Endodermal cell (in vitro differentiated cells): ENCODE measurements at regions not wholly inside any gene's neighbourhood (a gene's known extent, or its start where the extent isn't known, plus 50 kb on each side); places are given as distances from the start of the nearest gene placed in this dataset.
A peak's percentile ranks its signal among the peaks of the same experiment; 100 is the strongest.

Experiments used
- DNase-seq: peaks from one replicate; pipeline ENCODE4 v3.0.0-alpha.2; 2017
- H3K27ac ChIP-seq: 2 replicates; pipeline ENCODE4 v1.5.1; 2013; ENCODE audit warnings: mild to moderate bottlenecking, low read depth, low read length, moderate library complexity
- H3K27me3 ChIP-seq: 2 replicates; pipeline ENCODE4 v1.6.1; 2013; ENCODE audit warnings: mild to moderate bottlenecking, low read length, moderate library complexity; ENCODE audit not compliant: insufficient read depth, control insufficient read depth, poor library complexity, severe bottlenecking
- H3K36me3 ChIP-seq: 2 replicates; pipeline ENCODE4 v1.7.0; 2013; ENCODE audit warnings: mild to moderate bottlenecking, low read length, moderate library complexity; ENCODE audit not compliant: control insufficient read depth, insufficient read depth
- H3K4me1 ChIP-seq: one replicate; pipeline ENCODE4 v1.7.0; 2013; ENCODE audit warnings: low read length; ENCODE audit not compliant: control insufficient read depth, insufficient read depth
- H3K4me3 ChIP-seq: 2 replicates; pipeline ENCODE4 v1.5.1; 2013; ENCODE audit warnings: mild to moderate bottlenecking, low read length, moderate library complexity
- H3K9ac ChIP-seq: 2 replicates; pipeline ENCODE4 v1.6.1; 2013; ENCODE audit warnings: mild to moderate bottlenecking, low read length, moderate library complexity; ENCODE audit not compliant: poor library complexity, severe bottlenecking; ENCODE audit errors: extremely low read depth
- H3K9me3 ChIP-seq: 2 replicates; pipeline ENCODE4 v1.6.1; 2013; ENCODE audit warnings: mild to moderate bottlenecking, low read length, moderate library complexity; ENCODE audit not compliant: control insufficient read depth
- H3K27ac Mint-ChIP-seq: 2 replicates; pipeline ENCODE4 v1.8.0; 2020; ENCODE audit warnings: mixed read lengths
- H3K27me3 Mint-ChIP-seq: 2 replicates; pipeline ENCODE4 v1.8.0; 2021; ENCODE audit warnings: mild to moderate bottlenecking, mixed read lengths; ENCODE audit not compliant: insufficient read depth
- H3K36me3 Mint-ChIP-seq: 2 replicates; pipeline ENCODE4 v1.8.0; 2020; ENCODE audit warnings: low read depth, mixed read lengths
- H3K4me1 Mint-ChIP-seq: 2 replicates; pipeline ENCODE4 v1.8.0; 2020; ENCODE audit warnings: mixed read lengths
- H3K4me3 Mint-ChIP-seq: 2 replicates; pipeline ENCODE4 v1.8.0; 2020; ENCODE audit warnings: mild to moderate bottlenecking, moderate library complexity, mixed read lengths
- H3K9me3 Mint-ChIP-seq: 2 replicates; pipeline ENCODE4 v1.8.0; 2020; ENCODE audit warnings: mild to moderate bottlenecking, mixed read lengths
- whole genome bisulfite sequencing, 2 experiments: methylation state at CpG; one replicate each; pipeline versions ENCODE4 v1.1.5 to v1.1.7; 2013; ENCODE audit warnings: missing lambda C conversion rate in 2 of 2, mixed read lengths in 1 of 2; ENCODE audit not compliant: insufficient coverage in 1 of 2, insufficient read length in 1 of 2; 5-methylcytosine and 5-hydroxymethylcytosine counted together
- TF ChIP-seq, protein P1 (sequence below): fragments of 200-600 bp; sonication (generic); conservative IDR thresholded peaks from 2 replicates; pipeline ENCODE4 v1.5.0; 2021; ENCODE audit warnings: antibody characterized with exemption, mild to moderate bottlenecking

DNA sequence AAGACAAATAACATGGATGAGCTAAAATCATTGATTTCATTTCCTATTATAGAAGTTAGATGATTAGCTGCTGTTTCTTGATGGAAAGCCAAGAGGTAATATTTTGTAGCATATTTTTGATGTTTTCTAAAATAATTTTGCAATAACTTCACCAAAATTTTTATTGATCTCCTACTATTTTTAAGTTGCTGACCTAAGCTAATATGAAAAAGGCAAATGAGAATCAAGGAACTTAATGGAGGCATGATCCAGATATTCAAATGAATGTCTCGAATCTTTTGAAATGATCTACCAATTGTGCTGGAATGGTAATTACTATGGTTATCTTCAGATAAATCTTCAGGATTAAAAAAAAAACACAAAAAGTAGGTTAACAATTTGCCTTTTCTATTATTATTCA is 1591.4 kb upstream of the PCDH7 start:
- Histone ChIP-seq H3K27ac (no peak overlapping the region), H3K27me3 (no peaks in the 10 kb centered on the region), H3K9me3 (no peaks in the 10 kb centered on the region), H3K4me3 (no peak overlapping the region), H3K36me3 (no peaks in the 10 kb centered on the region), H3K4me1 (no peaks in the 10 kb centered on the region), H3K9ac (no peak overlapping the region)
- no peaks in the 10 kb centered on the region for H3K36me3 Mint-ChIP-seq
- no peaks in the 10 kb centered on the region for H3K4me1 Mint-ChIP-seq
- H3K27me3 Mint-ChIP-seq = peaks cover 2% of the 10 kb centered on the region
- 83 to 100% methylated on average over 1 of the region's 1 CpG for WGBS, 2 experiments
- TF ChIP-seq, protein P1, sequence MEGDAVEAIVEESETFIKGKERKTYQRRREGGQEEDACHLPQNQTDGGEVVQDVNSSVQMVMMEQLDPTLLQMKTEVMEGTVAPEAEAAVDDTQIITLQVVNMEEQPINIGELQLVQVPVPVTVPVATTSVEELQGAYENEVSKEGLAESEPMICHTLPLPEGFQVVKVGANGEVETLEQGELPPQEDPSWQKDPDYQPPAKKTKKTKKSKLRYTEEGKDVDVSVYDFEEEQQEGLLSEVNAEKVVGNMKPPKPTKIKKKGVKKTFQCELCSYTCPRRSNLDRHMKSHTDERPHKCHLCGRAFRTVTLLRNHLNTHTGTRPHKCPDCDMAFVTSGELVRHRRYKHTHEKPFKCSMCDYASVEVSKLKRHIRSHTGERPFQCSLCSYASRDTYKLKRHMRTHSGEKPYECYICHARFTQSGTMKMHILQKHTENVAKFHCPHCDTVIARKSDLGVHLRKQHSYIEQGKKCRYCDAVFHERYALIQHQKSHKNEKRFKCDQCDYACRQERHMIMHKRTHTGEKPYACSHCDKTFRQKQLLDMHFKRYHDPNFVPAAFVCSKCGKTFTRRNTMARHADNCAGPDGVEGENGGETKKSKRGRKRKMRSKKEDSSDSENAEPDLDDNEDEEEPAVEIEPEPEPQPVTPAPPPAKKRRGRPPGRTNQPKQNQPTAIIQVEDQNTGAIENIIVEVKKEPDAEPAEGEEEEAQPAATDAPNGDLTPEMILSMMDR = no peak
- peaks cover 6% of the 10 kb centered on the region for H3K9me3 Mint-ChIP-seq
- no peak overlapping the region for H3K27ac Mint-ChIP-seq
- no peak for DNase-seq
- H3K4me3 Mint-ChIP-seq = no peak overlapping the region

DNA sequence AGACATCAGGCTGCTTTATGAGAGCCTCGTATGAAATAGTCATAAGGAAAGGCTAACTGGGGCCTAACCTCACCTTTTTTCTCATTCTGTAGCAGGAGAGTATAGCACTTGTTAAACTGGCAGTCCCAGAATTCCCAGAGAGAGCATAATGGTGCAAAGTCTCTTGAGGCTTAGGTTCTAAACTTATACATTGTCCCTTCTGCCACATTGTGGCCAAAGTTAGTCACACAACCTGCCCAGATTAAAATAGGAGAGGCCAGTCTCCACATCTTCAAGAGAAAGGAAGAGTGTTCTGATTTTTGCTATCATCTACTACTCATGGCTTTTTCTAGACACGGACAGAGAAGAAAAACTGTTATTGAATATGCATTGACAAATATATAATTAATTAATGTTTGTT is 1588.9 kb upstream of the PCDH7 start:
- peak; percentile 38 for DNase-seq
- H3K4me1 Mint-ChIP-seq = no peaks in the 10 kb centered on the region
- Histone ChIP-seq H3K4me3 (no peak overlapping the region), H3K9me3 (no peaks in the 10 kb centered on the region), H3K27me3 (no peaks in the 10 kb centered on the region), H3K9ac (no peak overlapping the region), H3K27ac (no peak overlapping the region), H3K36me3 (no peaks in the 10 kb centered on the region), H3K4me1 (no peaks in the 10 kb centered on the region)
- no peak overlapping the region for H3K27ac Mint-ChIP-seq
- H3K36me3 Mint-ChIP-seq = no peaks in the 10 kb centered on the region
- TF ChIP-seq, protein P1 = peak; percentile 72
- H3K27me3 Mint-ChIP-seq = peaks cover 2% of the 10 kb centered on the region
- no peak overlapping the region for H3K4me3 Mint-ChIP-seq
- H3K9me3 Mint-ChIP-seq = peaks cover 6% of the 10 kb centered on the region
- WGBS, 2 experiments = 81 to 100% methylated on average over 1 of the region's 2 CpGs

DNA sequence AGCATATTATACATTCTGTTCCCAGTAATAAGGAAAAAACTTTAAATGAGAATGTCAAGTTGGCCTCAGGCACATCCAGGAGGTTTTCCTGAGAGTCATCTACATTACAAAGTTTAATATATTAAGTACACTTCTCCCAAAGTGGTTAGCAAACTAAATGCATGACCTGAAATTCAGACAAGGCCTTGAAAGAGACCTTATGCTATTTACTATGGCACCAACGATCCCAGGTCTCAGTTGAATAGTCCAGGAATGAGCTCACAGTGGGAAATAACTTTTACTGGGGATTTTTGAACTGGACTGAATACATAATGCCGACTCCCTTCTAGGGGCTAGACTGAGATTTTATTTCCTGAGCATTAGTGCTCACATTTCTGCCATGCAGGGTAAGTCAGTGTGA is 1577.5 kb upstream of the PCDH7 start:
- H3K27me3 Mint-ChIP-seq = no peaks in the 10 kb centered on the region
- no peak overlapping the region for H3K27ac Mint-ChIP-seq
- TF ChIP-seq, protein P1 = no peak
- H3K4me3 Mint-ChIP-seq = no peak overlapping the region
- Histone ChIP-seq H3K27ac (no peak overlapping the region), H3K9me3 (no peaks in the 10 kb centered on the region), H3K4me1 (no peaks in the 10 kb centered on the region), H3K27me3 (no peaks in the 10 kb centered on the region), H3K36me3 (no peaks in the 10 kb centered on the region), H3K9ac (no peak overlapping the region), H3K4me3 (no peak overlapping the region)
- H3K4me1 Mint-ChIP-seq = no peaks in the 10 kb centered on the region
- WGBS, 2 experiments = 86 to 95% methylated on average over 2 of the region's 2 CpGs
- H3K9me3 Mint-ChIP-seq = no peaks in the 10 kb centered on the region
- DNase-seq = no peak
- no peaks in the 10 kb centered on the region for H3K36me3 Mint-ChIP-seq
